Psoas muscle (tissue), 7 donors: ENCODE measurements at regions not wholly inside any gene's neighbourhood (a gene's known extent, or its start where the extent isn't known, plus 50 kb on each side); places are given as distances from the start of the nearest gene placed in this dataset.

ENCODE experiments used
- ATAC-seq, 4 donors: fragments of 200-7000 bp; cut with Tn5 transposase; one replicate each; pipeline ENCODE4 v1.9.1; 2020; ENCODE audit warnings: moderate library complexity in 3 of 4, mild to moderate bottlenecking in 2 of 4
- DNase-seq, 2 donors: peaks; one replicate each; pipeline ENCODE4 v3.0.0-alpha.2; 2020
- H3K27ac ChIP-seq: fragments of 200-600 bp; one replicate; pipeline ENCODE4 v1.8.0; 2022
- H3K27me3 ChIP-seq, 3 donors: fragments of 200-600 bp in 1 of 3; one replicate each; pipeline versions ENCODE4 v1.6.1 to v1.8.0; 2013 to 2022; ENCODE audit warnings: low read length in 2 of 3, mild to moderate bottlenecking in 2 of 3, moderate library complexity in 1 of 3; ENCODE audit not compliant: insufficient read depth in 3 of 3
- H3K36me3 ChIP-seq, 2 donors: fragments of 200-600 bp in 1 of 2; one replicate each; pipeline versions ENCODE4 v1.6.1 to v1.8.0; 2013 to 2022; ENCODE audit warnings: low read depth in 1 of 2, mild to moderate bottlenecking in 1 of 2, moderate library complexity in 1 of 2; ENCODE audit not compliant: insufficient read depth in 1 of 2
- H3K4me1 ChIP-seq: fragments of 200-600 bp; one replicate; pipeline ENCODE4 v1.8.0; 2022
- H3K4me3 ChIP-seq: fragments of 200-600 bp; one replicate; pipeline ENCODE4 v1.8.0; 2022; ENCODE audit warnings: mild to moderate bottlenecking
- H3K9me3 ChIP-seq: fragments of 200-600 bp; one replicate; pipeline ENCODE4 v1.8.0; 2022
- CTCF ChIP-seq: fragments of 200-600 bp; IDR thresholded peaks from one replicate; pipeline ENCODE4 v1.8.0; 2022; ENCODE audit warnings: antibody characterized with exemption
- WGBS, 3 donors: extraction: QIAGEN DNeasy Blood & Tissue Kit; methylation state at CpG; one replicate each; pipeline versions ENCODE4 v1.1.6 to v1.1.7; 2013; 5-methylcytosine and 5-hydroxymethylcytosine counted together
- intact Hi-C, 2 donors: fragments of 100-400 bp; cut with DNase I; formaldehyde crosslinking; loops; one replicate each; pipeline versions ENCODE4 v1.11.0 to v1.14.2; 2022
- donor health status: healthy with polysubstance abuse.
- donor health status: DM: no; HTN: no; CAD: no; lungs with moderate emphysema.
- donor health status: Bipolar disorder and iron deficiency.
- donor health status: healthy.
- donor health status: DM: yes; HTN: yes; CAD: no.
- donor health status: DM: no; HTN: no; CAD: no.
- donor health status: DM: yes; HTN: yes; CAD: no.

DNA sequence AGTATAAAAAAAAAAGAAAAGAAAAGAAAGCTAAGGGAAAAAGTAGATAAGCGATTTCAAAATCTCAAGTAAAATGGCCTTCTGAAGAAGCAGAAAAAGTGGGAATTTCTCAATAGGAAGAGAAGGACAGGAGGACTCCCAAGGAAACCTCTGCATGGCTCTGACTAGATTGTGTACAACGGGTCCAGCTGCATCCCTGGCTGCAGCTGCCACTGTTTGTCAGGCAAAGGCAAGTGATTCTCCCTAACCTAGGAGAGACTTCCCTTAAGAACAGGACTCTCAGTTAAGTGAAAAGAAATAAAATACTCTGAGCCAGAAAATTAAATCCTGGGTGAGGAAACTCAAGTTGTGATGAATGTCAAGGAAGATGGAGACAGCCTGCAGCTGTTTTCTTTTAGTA lies 298.6 kb upstream of the KIAA1217 start:
- TF ChIP-seq CTCF = no peak
- WGBS, 3 donors = 47 to 60% (median 51%) methylated on average over 2 of the region's 2 CpGs

GRCh38 chr10:23912884-23913404 lies 296.0 kb upstream of the KIAA1217 start:
- no peak overlapping the region for H3K27ac ChIP-seq
- H3K36me3 ChIP-seq = no peaks in the 10 kb centered on the region
- H3K27me3 ChIP-seq = no peaks in the 10 kb centered on the region
- intact Hi-C loops = no loop called here
- no peaks in the 10 kb centered on the region for H3K4me1 ChIP-seq
- WGBS, 3 donors = 56 to 66% (median 56%) methylated on average over 6 of the region's 6 CpGs
- no peak for ATAC-seq
- no peak overlapping the region for H3K4me3 ChIP-seq
- no peaks in the 10 kb centered on the region for H3K9me3 ChIP-seq
- TF ChIP-seq CTCF = no peak
- DNase-seq = no peak

More for the DNA sequence above, 298.6 kb upstream of the KIAA1217 start:
- Histone ChIP-seq H3K9me3 (no peaks in the 10 kb centered on the region), H3K4me1 (no peaks in the 10 kb centered on the region), H3K4me3 (no peak overlapping the region), H3K36me3 (no peaks in the 10 kb centered on the region), H3K27ac (no peak overlapping the region), H3K27me3 (no peaks in the 10 kb centered on the region)
- DNase-seq = no peak
- ATAC-seq = no peak
- intact Hi-C loops = no loop called here

DNA sequence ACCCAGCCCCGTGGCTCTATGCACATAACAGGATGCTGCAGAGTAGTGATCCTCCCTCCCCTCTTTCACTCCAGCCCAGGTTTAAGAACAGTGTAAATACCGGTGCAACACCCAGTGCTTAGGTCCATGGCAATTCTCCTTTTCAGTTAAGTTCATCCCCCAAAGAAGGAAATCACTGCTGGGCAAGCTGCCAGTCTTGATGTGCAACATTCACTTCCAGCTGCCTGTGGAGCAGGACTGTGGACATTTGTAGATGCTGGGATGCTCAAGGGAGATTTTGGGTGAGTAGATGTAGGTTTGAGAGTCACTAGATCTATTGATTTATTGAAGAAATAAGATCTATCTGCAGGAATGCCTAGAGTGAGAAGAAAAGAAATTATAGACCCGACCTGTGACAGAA lies 294.3 kb upstream of the KIAA1217 start:
- Histone ChIP-seq H3K27ac (no peak overlapping the region), H3K27me3 (no peaks in the 10 kb centered on the region), H3K4me3 (no peak overlapping the region), H3K9me3 (no peaks in the 10 kb centered on the region), H3K36me3 (no peaks in the 10 kb centered on the region), H3K4me1 (no peaks in the 10 kb centered on the region)
- no peak for TF ChIP-seq CTCF
- ATAC-seq = no peak
- DNase-seq = no peak
- WGBS, 3 donors = 52 to 65% (median 55%) methylated on average over 3 of the region's 3 CpGs
- intact Hi-C loops = no loop called here

- Histone ChIP-seq H3K4me1 (no peaks in the 10 kb centered on the region), H3K4me3 (no peak overlapping the region), H3K27ac (no peak overlapping the region), H3K27me3 (no peaks in the 10 kb centered on the region), H3K9me3 (no peaks in the 10 kb centered on the region), H3K36me3 (no peaks in the 10 kb centered on the region)
- WGBS, 3 donors = 9 to 17% (median 17%) methylated on average over 4 of the region's 4 CpGs
- DNase-seq = no peak
- intact Hi-C loops = no loop called here
- no peak for TF ChIP-seq CTCF
- peak in 3 of 4 donors; percentile 42 to 83 (median 55) for ATAC-seq
Measured at GRCh38 chr10:23917251-23917840, 291.6 kb upstream of the KIAA1217 start.
